ENCODE measurements at regions not wholly inside any gene's neighbourhood (a gene's known extent, or its start where the extent isn't known, plus 50 kb on each side); places are given as distances from the start of the nearest gene placed in this dataset.

DNA sequence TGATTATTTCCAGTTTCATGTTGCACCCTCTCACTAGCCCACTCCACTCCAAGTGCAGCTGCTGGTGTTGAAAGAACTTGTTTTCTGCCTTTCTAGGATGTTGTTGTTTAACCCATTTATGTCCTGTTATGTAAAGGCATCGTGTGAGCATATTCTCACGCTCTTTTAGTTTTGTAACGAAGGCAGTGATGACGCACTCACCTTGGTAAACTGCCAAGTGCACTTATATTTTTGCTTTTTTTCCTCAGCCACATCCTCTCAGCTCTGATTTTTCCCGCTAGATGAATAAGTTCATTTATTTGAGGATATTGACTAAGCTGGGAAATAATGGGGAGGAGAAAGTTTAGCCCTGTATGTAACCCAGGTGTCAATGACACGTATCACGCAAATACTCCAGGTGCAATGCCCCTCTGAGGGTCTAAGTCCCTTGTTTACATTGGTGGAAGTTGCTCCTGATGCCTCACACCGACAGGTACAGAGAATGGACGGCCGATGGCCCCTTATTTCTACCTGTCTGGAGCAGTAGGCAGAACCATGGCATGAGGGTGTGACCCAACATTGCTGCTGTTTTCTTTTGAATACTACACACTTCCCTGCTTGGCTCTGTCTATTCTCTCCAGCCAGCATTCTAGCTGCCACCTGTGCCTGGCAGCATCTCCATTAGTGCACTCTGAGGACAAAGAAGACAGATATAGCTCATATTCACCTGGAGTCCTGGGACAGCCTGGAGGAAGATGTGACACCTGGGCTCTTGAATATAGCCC lies 132.7 kb upstream of the SLC24A3 start:
- no peak for DNase-seq

DNA sequence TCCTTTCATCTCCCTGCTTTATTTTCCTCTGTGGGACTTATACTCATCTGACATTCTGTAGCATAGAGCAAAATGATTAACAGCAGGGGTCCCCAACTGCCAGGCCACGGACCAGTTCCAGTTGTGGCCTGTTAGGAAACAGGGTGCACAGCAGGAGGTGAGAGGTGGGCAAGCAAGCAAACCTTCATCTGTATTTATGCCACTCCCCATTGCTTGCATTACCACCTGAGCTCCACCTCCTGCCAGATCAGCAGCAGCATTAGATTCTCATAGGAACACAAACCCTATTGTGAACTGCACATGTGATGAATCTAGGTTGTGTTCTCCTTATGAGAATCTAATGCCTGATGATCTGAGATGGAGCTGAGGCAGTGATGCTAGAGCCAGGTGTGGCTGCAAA lies 130.5 kb upstream of the SLC24A3 start:
- DNase-seq = no peak

DNA sequence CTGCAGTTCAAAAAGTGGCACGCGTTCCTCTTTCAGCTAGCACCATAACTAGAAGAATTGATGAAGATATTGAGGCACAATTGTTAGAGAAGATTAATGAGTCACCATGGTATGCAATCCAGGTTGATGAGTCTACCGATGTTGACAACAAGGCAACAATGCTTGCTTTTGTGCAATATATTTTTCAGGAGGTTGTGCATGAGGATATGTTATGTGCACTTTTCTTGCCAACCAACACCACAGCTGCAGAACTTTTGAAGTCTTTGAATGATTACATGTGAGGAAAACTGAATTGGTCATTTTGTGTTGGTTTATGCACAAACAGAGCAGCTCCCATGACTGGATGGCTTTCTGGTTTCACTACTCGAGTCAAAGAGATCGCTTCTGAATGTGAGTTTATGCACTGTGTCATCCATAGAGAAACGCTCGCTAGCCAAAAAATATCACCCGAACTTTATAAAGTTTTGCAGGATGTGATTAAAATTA lies 129.3 kb upstream of the SLC24A3 start:
- DNase-seq = no peak

DNA sequence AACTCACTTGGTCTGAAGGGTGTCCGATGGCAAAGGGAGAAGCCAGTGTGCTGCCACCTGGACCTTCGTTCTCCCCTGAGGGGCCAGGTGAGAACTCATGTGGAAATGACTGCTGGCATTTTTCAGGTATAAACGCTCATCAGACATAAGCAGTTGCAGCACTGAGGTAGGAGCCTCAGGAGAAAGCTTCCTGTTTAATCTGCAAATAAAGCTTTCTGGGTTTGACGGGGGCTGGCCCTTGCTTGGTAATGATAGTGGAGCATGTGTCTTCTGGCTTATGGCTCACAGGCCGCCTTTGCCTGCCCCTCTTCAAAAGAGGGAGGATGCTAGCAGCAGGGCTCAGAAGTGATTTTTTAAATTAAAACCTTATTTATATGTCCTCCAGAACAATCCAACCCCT lies 122.1 kb upstream of the SLC24A3 start:
- no peak for DNase-seq

DNA sequence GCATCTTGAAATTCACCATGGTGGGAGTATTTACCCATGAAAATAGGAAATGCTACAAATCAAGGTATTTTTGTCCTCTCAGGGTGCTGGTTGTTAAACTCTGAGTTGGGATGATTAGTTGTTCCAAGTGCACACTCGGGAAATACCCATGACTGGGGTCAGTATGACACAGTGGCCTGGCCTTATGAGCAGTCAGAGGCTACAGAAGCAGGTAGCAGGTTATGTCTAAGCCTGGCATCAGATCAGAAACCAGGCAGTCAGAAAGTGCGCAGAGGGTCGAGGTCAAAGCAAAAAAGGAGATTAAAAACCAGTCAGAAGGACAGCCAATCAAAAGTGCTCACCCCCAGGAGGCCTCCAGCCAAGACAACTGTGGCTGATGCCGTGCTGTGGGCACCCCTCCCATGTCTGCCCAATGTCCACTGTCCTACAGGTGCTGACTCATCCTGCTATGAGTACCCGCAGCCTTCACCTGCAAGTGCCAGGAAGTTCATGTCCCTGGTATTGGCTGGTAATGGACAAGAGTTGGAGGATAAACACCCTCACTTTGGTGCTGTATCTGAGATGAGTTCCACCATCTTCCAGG lies 117.4 kb upstream of the SLC24A3 start:
- DNase-seq = no peak

DNA sequence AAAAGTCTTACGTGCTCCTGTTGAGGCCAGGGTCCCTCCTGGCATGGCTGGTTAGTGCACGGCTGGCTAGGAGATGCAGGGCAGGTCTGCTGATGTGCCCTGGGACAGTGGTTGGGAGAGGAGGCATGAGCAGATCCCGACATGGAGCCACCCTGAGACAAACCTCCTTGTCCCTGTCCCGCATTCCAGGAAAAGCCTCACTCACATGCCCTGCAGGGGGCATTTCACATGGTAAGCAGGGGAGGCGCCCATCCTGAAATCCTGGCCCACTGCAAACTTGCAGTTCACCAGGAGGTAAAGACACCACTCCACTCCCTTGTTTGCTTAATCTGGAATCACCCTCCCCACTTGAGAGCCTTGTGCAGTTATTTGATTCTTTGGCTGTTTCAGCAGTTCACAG lies 116.7 kb upstream of the SLC24A3 start:
- no peak for DNase-seq

DNA sequence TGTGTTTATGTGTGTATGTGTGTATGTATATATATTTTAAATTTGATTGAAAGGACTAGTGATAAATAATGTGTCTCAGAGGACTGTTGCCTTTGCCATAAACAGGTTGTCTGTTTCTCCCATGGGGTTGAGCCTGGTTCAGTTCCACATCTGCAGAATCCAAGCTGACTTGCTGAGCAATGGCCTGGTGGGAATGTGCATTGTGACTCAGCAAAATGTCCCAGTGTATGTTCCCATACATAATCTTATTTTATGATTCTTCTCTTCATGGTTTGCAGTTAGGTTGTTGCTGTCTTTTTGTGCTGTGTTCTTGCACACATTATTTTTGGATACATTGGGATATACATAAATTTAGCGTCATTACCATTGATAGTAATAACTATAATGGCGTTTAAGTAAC lies 115.6 kb upstream of the SLC24A3 start:
- no peak for DNase-seq

DNA sequence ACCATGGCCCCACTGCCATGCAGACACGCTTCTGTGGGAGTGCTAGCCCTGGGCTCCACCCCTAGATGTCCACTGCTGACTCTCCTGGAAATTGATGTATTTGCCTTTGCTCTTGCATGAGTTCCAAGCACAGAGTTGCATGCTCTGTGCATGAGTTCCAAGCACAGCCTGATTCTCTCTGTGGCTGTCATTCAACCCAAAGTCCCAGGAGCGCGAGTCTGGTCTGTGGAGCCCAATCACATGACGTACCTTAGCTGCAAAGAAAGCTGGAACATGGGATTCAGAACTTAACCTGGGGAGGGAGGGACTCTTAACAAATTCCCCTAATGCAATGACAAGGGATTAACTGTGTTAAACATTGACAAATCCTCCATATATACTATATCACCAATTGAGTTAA lies 114.3 kb upstream of the SLC24A3 start:
- DNase-seq = no peak

DNA sequence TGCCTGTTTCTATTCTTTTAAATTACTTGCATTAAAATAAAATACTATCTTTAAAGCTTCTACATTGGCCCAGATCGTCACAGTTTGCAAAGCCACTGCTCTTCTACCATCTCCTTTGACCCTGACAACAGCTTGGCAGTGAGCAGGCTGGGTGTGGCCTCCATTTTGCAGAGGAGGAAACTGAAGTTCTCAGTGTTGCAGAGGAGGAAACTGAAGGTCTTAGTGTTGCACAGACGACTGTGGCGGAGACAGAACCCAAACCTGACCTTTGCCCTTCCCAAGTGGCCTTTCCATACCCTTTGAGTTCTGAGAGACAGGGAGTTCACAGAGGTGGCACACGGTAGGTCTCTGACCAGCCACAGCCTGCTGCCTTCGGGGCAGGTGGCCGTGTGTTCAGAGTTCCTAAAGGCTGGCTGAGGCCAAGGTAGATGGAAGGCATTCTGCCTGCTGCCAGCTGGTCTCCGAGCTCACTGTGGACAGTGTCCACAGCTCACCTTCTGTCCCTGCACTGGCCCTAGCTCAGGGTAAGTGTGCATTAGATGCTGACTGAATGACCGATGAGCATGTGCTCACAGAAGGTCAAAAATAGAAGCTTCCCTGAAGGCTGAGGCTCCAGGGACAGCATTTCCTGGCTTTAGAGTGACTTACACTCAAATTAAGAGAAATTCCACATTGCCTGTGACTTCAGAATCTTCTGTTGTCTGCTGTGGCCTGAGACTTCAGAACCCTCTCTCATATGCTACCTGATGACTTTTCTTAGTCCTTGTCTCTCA lies 113.5 kb upstream of the SLC24A3 start:
- no peak for DNase-seq

DNA sequence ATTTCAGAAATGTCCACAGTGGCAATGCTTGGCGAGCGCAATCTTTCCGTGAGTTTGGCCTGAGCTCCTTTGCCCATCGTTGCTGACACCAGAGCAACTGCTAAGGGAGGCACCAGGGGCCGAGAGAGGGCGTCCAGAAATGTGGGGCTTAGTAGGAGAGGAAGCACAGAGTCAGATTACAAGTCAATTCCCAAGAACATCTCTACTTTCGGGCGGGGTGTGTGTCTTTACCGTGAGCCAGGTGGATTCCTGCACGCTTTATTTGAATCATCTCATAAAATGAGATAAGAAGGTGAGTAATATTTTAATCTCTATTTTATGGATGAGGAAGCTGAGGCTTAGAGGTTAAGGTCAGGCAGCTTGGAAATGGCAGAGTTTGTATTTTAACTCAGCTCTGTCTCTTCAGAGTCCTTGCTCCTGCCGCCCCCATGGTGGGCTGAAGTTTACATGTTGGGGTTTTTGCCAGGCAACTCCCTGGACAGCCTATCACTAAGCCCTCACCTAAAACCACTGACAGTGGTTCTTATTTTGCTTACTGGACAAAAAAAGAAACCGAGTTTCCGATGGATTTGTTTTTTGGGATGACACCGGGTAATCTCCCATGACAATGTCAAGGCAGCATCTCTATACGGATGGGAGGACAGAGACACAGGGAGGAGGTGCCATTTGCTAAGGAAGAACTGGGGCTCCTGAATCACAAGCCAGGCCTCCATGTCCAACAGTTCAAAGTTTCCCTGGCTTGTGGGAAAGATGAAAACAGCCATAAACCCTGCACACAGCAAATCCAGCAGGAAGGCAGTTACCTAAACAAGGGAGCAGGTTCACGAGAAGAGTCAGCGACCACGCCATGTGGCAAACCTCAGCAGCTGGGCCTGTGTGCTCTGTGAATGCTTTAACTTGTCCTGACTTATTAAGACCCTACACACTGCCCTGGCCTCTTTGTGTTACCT lies 112.6 kb upstream of the SLC24A3 start:
- no peak for DNase-seq

DNA sequence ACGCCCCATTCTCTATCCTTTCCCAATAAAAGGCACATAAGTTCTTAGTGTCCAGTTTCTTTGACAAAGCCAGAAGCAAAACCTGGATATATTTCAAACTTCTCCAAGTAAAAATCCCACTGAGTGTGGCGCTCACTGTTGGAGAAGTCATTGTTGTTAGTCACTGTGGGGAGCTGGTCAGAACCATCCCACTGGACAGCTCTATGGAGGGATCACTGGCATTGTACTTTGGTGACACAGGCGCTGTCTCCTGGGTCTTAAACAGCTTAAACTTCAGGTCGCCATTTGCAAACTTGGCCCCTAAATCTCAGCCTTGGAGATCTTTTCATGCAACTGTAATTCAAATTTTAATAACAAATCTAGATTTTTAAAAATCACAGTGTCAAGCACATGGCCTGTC lies 111.5 kb upstream of the SLC24A3 start:
- DNase-seq = no peak

DNA sequence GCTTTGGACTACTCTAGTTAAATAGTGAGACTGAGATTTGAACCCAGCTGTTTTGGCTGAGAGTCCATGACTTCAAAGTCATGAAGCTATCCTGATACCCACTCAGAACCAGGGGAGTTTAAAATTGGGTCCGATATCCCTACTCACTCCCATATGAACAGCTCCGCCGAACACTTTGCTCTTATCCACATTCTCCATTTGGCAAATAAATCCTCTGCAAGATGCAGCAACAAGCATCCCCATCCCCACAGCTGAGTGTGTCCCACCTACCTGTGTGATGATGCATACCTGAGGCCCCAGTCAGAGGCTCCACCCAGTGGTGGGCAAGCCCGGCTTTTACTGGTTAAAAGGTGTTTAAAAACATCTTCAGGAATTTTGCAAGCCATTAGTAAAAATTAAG lies 108.3 kb upstream of the SLC24A3 start:
- no peak for DNase-seq

DNA sequence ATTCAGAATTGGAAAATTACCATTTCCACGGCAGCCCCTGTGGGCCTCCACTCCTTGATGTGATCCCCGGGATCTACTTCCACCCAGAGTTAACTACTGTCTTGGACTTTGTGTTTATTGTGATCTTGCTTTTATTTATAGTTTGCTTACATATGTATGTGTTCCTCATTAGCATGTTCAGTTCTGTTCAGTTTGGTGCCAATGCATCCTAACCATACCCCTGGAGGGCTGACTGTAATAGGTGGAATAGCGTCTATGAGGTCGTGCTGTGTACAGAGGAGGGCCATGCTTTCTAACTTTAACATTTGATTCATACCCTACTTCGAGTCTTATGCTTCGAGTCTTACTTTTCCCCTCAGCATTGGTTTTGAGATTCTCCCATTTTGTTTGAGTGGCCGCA lies 104.3 kb upstream of the SLC24A3 start:
- no peak for DNase-seq

DNA sequence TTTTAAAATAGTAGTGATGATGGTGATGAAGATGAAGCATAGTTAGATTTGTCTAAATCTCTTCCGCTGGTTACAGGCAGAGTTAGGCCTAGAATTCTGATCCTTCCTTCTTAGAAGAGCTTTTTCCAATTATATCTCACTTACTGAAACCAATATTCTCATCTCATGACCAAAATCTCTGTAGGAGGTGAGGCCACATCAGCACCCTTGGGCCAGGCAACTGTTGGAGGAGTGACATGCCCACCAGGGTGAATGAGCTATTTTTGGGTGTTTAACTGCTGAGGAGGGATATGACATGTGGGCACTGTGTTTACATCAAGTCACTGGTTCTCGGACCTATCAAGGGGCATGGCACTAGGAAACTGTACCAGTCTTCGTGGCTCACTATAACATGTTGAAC lies 102.2 kb upstream of the SLC24A3 start:
- no peak for DNase-seq

DNA sequence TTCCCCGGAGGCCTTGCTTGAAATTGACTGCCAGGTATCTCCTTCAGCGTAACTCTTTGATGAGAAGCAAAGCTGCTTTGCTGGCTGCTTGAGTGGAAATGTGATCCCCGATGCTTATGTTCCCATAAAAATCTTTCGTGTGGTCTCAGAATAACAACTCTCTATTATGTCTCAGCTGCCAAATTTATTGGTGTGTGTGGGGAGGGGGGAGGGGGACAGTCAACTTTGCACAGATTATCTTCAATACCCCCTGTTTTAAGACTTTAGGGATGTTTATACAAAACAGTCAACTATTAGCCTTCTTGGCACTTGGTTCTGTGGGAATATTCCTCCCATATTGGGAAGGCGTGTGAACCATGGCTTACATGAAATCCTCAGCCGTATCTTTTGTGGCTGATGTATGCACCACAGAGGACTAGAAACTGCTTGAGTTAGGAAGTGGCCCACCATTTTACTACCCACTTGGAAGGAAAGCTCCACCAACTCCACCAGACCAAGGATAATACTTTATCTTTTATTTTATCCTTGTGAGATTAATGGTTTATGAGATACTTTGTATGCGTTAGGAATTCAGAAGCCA lies 101.5 kb upstream of the SLC24A3 start:
- DNase-seq = no peak

DNA sequence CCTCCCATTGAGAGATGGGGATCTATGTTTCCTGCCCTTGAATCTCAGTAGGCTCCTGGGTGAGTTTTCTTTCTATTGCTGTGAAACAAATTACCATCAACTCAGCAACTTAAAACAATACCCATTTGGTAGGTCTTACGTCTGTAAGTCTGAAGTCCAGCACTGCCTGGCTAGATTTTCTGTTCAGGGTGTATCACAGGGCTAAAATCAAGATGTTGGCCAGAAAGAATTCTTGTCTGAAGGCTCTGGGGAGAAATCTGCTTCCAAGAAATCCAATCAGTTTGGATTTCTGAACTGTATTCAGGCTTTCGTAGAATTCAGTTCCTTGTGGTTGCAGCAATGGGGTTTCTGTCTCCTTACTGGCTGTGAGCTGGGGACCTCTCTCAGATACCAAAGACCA lies 99.6 kb upstream of the SLC24A3 start:
- no peak for DNase-seq

DNA sequence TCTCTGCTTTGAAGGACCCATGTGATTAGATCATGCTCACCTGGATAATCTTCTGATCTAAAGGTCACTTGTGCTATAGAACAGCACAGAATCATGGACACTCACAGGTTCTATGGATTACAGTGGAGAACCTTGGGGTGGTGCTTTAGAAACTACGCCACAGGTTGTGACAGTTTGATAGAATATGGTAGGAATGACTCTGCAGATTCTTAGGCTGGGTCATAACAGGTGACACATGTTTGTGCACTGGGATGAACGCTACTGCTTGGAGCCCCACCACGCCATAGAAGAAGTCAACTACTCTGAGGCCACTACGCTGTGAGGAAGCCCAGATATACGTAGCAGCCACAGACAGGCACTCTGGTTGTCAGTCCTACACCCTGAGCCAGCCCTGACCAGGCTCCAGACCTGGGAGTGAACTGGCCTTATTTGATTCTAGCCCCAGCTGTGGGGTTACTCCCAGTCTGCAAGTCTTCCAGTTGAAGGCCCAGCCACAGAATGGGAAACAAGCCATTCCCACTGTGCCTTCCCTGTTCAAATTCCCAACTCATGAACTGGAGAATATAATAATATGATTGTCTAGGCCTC lies 99.0 kb upstream of the SLC24A3 start:
- no peak for DNase-seq

DNA sequence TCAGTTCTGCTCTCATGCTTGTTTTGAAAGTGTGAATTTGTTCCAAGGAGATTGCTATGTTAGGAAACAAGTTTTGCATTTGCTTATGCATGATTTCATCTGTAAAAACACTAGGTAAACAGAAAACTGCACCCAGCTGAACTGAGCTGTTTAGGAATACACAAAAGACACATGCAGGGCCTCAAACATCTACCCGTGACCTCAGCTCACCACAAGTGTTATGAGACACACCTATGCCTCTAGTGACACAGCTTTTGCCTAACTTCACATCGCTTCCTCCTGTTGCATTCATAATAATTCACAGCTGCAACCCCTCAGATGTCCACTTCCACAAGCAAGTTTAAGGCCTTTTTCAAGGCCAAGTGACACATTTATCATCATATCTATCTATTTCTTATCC lies 98.0 kb upstream of the SLC24A3 start:
- no peak for DNase-seq

DNA sequence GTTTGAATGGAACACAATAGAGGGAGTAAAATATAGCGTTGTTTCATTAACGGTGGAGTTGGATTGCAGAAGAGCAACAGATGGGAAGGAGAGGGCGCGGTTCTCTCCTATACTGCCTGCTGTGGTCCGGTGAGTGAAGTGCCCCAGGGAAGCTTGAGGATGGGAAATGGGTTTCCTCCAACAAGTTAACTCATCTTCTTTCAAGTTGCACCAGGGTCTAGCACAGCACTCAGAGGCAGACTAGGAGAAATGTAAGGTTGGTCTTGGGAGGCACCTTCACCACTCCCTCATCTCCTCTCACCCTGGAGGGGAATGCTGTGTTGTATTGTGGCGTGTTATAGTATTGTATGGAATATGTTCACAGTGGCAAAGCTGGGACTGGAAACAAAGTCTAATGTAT lies 96.9 kb upstream of the SLC24A3 start:
- DNase-seq = no peak

DNA sequence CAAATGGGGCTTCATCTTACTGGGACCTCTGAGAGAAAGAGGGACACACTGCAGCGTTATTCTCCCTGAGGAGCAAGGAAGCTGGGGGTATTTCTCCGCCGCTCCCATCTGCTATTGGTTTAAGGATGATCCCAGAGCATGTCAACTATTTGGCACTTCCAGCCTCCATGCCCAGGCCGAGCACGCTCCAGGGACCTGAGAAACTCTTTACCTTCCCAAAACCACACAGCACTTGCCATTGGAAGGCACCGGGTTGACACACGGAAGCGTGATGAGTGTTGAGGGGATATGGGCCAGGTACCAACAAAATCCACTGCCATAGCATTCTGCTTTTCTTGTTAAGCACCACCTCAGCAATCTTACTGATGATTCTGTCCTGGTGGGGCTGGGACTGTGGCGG lies 92.4 kb upstream of the SLC24A3 start:
- no peak for DNase-seq

DNA sequence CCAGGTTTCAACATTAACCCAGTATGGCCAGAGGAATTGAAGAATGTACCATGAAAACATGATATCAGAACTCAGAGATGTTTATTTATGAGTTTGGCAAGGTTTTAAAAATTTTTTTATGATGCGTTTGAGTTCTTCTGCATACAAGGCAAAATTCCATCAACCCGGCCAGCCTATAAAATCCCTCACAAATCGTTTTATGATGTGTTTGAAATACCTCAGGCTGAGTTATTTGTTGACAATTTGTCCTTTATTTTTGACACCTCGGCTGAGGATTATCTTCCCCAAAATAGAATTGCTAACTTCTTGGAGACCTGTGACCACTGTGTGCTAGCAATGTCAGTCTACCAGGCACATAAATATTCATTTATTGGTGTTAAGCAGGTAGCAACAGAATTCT lies 91.9 kb upstream of the SLC24A3 start:
- no peak for DNase-seq

DNA sequence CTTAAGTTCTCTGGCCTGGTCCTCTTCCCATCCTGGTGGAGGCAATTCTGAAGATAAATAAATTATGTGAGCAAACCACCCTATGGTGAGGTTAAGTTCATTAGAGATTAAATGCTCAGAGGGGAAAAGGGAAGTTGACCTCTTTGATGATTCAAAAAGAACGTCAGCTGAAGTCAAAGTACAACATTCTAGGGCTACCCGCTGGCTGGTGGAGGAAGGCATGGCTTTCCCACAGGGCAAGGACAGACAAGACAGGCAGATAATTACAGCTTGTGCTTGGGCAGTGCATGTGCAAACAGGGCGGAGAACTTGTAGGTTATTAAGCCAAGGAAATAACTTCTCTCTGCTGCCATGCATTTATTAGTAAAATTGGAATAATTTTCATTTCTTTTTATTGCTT lies 91.0 kb upstream of the SLC24A3 start:
- no peak for DNase-seq
